Testis (tissue), 2 donors: ENCODE measurements at regions not wholly inside any gene's neighbourhood (a gene's known extent, or its start where the extent isn't known, plus 50 kb on each side); places are given as distances from the start of the nearest gene placed in this dataset.

Source experiments
- CTCF ChIP-seq, 3 experiments: fragments of 450-650 bp in 2 of 3; fragments of 200-600 bp in 1 of 3; sonication (generic) in 1 of 3; IDR thresholded peaks; one replicate each; pipeline ENCODE4 v1.5.1; 2016 to 2019; ENCODE audit warnings: antibody characterized with exemption in 3 of 3, mild to moderate bottlenecking in 2 of 3, moderate library complexity in 1 of 3
- POLR2A ChIP-seq: fragments of 450-650 bp; IDR thresholded peaks from one replicate; pipeline ENCODE4 v1.6.1; 2017; ENCODE audit warnings: antibody characterized with exemption, mild to moderate bottlenecking, moderate library complexity

GRCh38 chr18:10085416-10085815 is 171.6 kb downstream of the VAPA start:
- no peak for TF ChIP-seq POLR2A
- no peak for TF ChIP-seq CTCF (IDR thresholded peaks at IDR 0.05)
